ENCODE measurements at regions not wholly inside any gene's neighbourhood (a gene's known extent, or its start where the extent isn't known, plus 50 kb on each side); places are given as distances from the start of the nearest gene placed in this dataset.
"Not testable (repeated sequence)": the region's sequence is repeated elsewhere in the genome, so short reads cannot be mapped to it uniquely, and the experiment has no call there.

DNA sequence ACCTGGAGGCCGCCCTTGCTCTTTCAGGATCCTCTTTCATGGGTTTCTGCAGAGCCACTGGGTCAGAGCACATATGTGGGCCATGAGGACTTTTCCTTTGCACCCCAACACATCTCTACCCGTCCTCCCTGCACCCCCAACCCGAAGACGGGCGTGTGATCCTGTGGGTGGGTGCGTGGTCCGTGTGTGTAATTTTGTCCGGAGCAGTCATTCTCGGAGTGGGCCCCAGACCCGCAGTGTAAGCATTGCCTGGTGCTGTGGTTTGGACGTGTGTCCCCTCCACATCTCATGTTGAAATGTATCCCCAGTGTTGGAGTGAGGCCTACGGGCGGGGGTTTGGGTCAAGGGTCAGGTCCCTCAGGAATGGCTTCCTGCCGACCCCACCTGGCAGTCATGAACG lies 203.9 kb upstream of the ZNF469 start:
- H3K9ac ChIP-seq (ENCODE audit: low read length in 2 of 2); H3K27me3 ChIP-seq (ENCODE audit: control insufficient read depth in 1 of 2, insufficient read depth in 2 of 2, low read length in 2 of 2); H3K36me3 ChIP-seq (ENCODE audit: control insufficient read depth in 2 of 2, insufficient read depth in 2 of 2, low read length in 2 of 2); H3K4me3 ChIP-seq (ENCODE audit: low read length in 2 of 2); H3K27ac ChIP-seq (ENCODE audit: low read length); H3K4me1 ChIP-seq (ENCODE audit: control insufficient read depth, insufficient read depth, low read length); H3K9me3 ChIP-seq (ENCODE audit: control insufficient read depth in 2 of 2, low read length in 2 of 2): not testable (repeated sequence)

DNA sequence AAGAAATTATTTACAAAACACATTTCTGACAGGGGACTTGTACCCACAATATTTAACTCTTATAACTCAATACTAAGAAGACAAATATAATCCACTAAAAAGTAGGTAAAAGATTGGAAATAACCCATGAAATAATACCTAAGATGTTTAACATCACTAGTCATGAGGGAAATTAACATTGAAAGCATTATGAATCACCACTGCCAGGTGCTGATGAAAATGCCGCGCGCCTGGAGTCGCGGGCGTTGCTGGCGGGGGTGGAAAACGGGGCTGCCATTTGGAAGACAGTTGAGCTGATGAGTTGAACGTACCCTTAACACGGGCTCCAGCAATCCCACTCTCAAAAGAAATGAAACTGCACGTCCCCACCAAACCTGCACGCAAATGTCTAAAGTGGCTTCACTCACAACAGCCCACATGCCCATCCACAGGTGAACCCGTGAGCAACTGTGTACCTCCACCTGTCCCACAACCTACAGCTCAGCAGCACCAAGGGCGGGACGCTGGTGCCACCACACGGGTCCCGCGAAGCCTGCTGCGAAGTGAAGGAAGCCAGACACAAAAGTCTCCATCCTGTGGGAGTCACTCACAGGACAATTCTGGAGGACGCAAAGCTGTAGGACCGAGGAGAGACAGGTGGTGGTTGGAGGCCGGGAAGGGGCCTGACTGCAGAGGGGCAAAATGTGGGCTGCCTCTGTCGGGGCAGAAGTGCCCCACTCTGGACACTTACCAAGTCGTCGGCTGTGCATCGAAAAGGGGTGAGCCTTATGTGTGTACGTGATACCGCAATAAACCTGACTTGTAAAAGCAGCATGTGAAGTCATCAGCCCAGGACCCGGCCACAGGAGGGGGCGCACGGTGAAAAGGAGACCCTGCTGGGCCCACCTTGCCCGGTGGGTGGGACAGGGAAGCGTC lies 199.5 kb upstream of the ZNF469 start:
- not testable (repeated sequence) for H3K27ac ChIP-seq (ENCODE audit: low read length); H3K9me3 ChIP-seq (ENCODE audit: control insufficient read depth in 2 of 2, low read length in 2 of 2); H3K27me3 ChIP-seq (ENCODE audit: control insufficient read depth in 1 of 2, insufficient read depth in 2 of 2, low read length in 2 of 2)

DNA sequence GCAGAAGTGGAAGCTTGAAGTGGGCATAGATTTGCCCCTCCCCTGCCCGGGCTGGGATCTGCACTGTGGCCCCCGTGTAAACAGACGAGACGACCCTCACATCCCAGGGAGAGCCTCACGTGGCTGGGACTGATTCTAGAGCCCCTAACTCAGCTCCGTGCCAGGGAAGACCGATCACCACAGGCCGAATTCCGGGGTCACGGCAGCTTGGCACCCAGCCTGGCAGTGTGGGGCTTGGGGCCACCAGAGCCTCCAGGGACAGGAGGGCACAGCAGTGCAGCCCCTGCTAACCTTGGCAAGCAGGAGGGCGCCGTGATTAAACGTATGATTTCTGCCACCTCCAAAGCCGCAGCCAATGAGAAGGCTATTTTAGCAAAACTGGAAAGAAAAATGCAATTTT lies 198.7 kb upstream of the ZNF469 start:
- H3K9ac ChIP-seq (ENCODE audit: low read length in 2 of 2); H3K4me1 ChIP-seq (ENCODE audit: control insufficient read depth, insufficient read depth, low read length); H3K9me3 ChIP-seq (ENCODE audit: control insufficient read depth in 2 of 2, low read length in 2 of 2); H3K27me3 ChIP-seq (ENCODE audit: control insufficient read depth in 1 of 2, insufficient read depth in 2 of 2, low read length in 2 of 2); H3K27ac ChIP-seq (ENCODE audit: low read length); H3K4me3 ChIP-seq (ENCODE audit: low read length in 2 of 2); H3K36me3 ChIP-seq (ENCODE audit: control insufficient read depth in 2 of 2, insufficient read depth in 2 of 2, low read length in 2 of 2): not testable (repeated sequence)

More for the DNA sequence above, 199.5 kb upstream of the ZNF469 start:
- H3K4me1 ChIP-seq (ENCODE audit: control insufficient read depth, insufficient read depth, low read length); H3K4me3 ChIP-seq (ENCODE audit: low read length in 2 of 2); H3K36me3 ChIP-seq (ENCODE audit: control insufficient read depth in 2 of 2, insufficient read depth in 2 of 2, low read length in 2 of 2); H3K9ac ChIP-seq (ENCODE audit: low read length in 2 of 2): not testable (repeated sequence)

DNA sequence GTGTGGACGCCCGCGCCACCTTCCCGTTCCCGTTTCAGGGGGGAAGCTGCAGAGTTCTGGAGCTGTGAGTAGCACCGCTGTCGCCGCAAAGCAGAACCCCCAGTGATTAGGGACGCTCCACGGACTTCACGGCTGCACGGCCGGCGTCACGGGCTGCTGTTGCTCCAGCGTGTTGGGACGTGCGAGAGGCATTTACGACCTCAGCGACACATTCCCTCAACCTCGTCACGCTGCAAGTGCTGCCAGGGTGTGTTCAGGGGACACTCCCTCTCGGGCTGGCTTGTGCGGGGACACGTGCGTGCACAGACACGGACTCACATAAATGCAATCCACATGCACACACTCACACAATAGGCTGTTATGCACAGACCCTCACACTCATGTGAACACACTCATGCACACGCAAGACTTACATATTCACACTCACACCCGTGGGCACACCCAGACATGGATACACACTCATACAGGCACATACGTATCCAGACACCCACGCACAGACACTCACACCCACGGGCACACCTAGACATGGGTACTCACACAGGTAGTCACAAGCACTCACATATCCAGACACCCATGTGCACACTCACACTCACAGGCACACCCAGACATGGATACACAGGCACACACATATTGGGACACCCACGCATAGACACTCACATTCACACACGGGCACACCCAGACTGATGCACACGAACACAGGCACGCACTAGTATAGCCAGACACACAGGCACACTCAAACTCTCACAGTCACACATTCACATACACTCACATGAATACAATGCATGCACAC lies 198.0 kb upstream of the ZNF469 start:
- not testable (repeated sequence) for H3K27ac ChIP-seq (ENCODE audit: low read length); H3K27me3 ChIP-seq (ENCODE audit: control insufficient read depth in 1 of 2, insufficient read depth in 2 of 2, low read length in 2 of 2); H3K36me3 ChIP-seq (ENCODE audit: control insufficient read depth in 2 of 2, insufficient read depth in 2 of 2, low read length in 2 of 2); H3K4me1 ChIP-seq (ENCODE audit: control insufficient read depth, insufficient read depth, low read length); H3K4me3 ChIP-seq (ENCODE audit: low read length in 2 of 2); H3K9ac ChIP-seq (ENCODE audit: low read length in 2 of 2); H3K9me3 ChIP-seq (ENCODE audit: control insufficient read depth in 2 of 2, low read length in 2 of 2)

DNA sequence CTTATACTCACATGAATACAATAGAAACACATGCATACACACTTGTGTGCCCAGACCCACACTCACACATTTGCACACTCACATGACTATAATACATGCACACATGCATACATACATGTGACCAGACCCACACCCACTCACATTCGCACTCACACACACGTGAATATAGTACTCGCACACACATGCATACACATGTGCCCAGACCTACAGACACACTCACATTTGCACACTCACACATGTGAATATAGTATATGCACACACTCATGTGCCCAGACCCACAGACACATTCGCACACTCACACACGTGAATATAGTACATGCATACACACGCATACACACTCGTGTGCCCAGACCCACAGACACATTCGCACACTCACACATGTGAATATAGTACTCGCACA lies 197.4 kb upstream of the ZNF469 start:
- not testable (repeated sequence) for H3K9ac ChIP-seq (ENCODE audit: low read length in 2 of 2); H3K27me3 ChIP-seq (ENCODE audit: control insufficient read depth in 1 of 2, insufficient read depth in 2 of 2, low read length in 2 of 2); H3K4me3 ChIP-seq (ENCODE audit: low read length in 2 of 2); H3K9me3 ChIP-seq (ENCODE audit: control insufficient read depth in 2 of 2, low read length in 2 of 2); H3K4me1 ChIP-seq (ENCODE audit: control insufficient read depth, insufficient read depth, low read length); H3K36me3 ChIP-seq (ENCODE audit: control insufficient read depth in 2 of 2, insufficient read depth in 2 of 2, low read length in 2 of 2); H3K27ac ChIP-seq (ENCODE audit: low read length)

DNA sequence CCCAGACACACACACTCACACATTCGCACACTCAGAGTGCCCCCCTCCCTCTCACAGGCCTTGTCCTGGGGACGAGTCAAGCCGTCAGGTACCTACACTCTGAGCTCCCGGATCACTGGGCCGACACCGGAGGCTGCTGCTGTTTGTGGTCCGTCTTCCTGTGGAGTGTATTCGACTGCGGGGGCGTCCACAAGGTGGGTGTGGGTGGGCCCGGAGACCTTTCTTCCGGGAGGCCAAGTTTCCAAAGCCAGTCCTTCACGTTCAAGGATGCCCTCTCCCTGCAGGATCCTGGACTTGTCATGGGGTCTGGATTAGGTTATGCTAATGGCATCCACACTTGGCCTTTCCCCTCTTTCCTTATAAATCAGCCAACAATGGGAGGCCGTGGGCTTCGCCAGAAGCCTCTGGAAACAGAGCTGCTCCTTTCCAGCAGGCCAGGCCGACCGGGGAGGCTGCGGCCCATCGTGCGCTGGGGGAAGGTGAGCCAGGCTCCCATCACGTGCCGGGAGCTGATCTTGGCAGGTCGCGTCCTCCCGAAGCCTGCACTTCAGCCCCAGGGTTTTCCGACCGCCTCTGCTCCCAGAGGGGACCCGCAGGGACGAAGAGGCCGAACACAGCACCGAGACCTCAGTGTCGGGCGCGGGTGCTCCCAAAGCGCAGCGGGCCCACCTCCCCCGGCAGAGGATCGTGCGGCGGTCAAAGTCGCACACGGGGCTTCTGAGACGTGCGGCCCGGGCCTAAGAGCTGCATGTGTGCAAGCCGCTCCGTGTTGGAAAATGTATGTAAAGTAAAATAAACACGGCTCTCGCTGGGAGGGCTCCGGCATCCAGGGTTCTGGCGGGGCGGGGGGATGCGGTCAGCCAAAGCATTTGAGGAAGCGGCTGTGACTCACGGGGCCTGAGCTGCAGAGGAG lies 196.5 kb upstream of the ZNF469 start:
- H3K36me3 ChIP-seq (ENCODE audit: control insufficient read depth in 2 of 2, insufficient read depth in 2 of 2, low read length in 2 of 2); H3K9ac ChIP-seq (ENCODE audit: low read length in 2 of 2); H3K27me3 ChIP-seq (ENCODE audit: control insufficient read depth in 1 of 2, insufficient read depth in 2 of 2, low read length in 2 of 2); H3K4me3 ChIP-seq (ENCODE audit: low read length in 2 of 2); H3K4me1 ChIP-seq (ENCODE audit: control insufficient read depth, insufficient read depth, low read length); H3K9me3 ChIP-seq (ENCODE audit: control insufficient read depth in 2 of 2, low read length in 2 of 2); H3K27ac ChIP-seq (ENCODE audit: low read length): not testable (repeated sequence)

DNA sequence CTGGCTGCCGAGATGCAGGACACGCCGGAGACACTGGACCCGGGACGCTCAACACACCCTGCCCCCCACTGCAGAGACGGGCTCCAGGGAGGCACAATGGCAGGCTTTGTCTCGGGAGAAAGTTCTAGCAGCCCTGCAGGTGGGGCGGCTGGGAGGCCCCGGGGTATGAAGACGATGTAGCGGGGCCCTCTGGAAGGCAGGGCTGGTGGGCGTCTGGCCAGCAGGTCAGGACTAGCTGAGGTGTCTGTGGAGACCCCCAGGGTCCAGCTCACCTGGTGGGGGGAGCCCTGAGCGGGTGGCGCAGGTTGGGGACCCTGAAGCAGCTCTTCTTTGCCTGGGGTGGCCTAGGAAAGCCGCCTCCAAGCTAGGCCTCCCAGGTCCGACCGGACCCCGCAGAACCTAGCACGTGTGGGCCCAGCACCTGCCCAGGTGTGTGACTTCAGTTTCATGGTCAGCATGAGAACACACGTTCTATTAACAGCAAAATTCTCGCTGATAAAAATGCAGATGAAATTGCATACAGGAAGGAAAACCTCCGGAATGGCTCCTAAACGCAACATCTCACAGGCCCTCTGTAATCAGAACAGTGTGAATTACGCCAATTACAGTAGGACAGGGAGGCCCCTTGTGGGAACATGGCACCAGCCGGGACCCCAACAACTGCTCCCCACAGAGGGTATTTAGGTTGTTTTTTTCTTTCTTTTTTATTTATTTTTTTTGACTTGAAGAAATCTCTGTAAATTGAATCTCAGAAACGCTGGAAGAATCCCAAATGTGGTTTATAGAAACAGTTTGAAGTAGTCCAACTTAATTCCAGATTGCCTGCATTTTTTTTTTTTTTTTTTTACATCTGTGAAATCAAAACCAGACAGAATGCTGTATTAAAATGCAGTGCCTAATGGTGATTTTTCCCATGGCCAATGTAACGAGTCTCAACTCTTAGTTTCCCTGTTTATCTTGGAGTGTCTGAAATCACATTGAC lies 195.6 kb upstream of the ZNF469 start:
- not testable (repeated sequence) for H3K36me3 ChIP-seq (ENCODE audit: control insufficient read depth in 2 of 2, insufficient read depth in 2 of 2, low read length in 2 of 2); H3K9ac ChIP-seq (ENCODE audit: low read length in 2 of 2); H3K4me1 ChIP-seq (ENCODE audit: control insufficient read depth, insufficient read depth, low read length); H3K27me3 ChIP-seq (ENCODE audit: control insufficient read depth in 1 of 2, insufficient read depth in 2 of 2, low read length in 2 of 2); H3K27ac ChIP-seq (ENCODE audit: low read length); H3K4me3 ChIP-seq (ENCODE audit: low read length in 2 of 2); H3K9me3 ChIP-seq (ENCODE audit: control insufficient read depth in 2 of 2, low read length in 2 of 2)

DNA sequence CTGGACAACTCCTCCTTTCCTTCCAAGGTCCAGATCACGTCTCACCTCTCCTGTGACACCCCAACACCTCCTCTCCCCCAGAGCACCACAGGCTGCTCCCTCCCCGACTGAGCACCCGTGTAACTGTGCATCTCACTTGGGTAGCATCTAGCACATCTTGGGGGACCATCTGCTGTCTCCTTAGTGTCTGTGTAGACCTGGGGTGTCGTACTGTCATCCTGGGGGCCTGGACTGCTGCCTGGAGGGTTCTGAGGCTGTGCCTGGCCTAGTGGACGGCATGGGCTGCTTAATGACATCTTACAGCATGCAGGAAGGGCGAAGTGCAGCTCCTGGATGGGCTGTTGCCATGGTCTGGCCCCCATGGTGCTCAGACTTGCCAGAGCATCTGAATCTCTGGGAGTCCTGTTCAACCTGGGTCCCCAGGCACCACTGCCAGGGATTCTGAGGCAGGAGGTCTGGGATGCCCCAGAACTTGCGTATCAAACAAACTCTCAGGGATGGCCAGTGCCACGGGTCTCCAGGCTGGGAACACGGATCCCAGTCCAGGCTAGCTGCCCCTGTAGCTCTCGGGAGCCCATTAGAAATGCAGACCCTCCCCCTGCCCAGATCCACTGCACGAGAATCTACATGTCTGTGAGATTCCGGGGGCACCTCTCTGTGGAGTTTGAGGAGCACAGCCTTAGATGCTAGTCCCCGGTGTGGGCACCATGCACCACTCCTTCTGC lies 194.4 kb upstream of the ZNF469 start:
- H3K9me3 ChIP-seq (ENCODE audit: control insufficient read depth in 2 of 2, low read length in 2 of 2); H3K27ac ChIP-seq (ENCODE audit: low read length); H3K4me3 ChIP-seq (ENCODE audit: low read length in 2 of 2); H3K9ac ChIP-seq (ENCODE audit: low read length in 2 of 2); H3K36me3 ChIP-seq (ENCODE audit: control insufficient read depth in 2 of 2, insufficient read depth in 2 of 2, low read length in 2 of 2); H3K27me3 ChIP-seq (ENCODE audit: control insufficient read depth in 1 of 2, insufficient read depth in 2 of 2, low read length in 2 of 2); H3K4me1 ChIP-seq (ENCODE audit: control insufficient read depth, insufficient read depth, low read length): not testable (repeated sequence)

DNA sequence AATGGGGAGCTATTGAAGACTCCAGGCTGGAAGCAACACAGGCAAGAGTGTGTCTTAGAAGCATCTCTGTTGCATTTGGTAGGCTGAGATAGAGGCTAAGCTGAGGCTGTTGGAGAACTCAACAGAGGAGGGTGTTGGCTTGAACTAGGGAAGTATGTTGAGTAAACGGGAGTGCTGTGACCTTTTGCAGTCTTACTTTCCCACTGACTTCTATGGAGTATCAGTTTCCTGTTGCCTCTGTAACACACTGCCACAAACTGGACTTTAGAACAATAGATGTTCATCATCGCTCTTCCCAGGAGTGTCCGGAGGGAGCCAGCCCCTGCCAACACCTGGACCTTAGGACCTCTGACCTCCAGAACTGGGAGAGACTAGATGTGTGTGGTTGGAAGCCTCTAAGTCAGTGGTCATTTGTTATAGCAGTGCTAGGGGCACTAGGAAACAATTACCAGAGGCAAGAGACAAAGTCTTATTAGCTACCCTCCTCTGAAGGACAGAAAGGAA lies 192.1 kb upstream of the ZNF469 start:
- H3K36me3 ChIP-seq (ENCODE audit: control insufficient read depth in 2 of 2, insufficient read depth in 2 of 2, low read length in 2 of 2); H3K27me3 ChIP-seq (ENCODE audit: control insufficient read depth in 1 of 2, insufficient read depth in 2 of 2, low read length in 2 of 2); H3K4me1 ChIP-seq (ENCODE audit: control insufficient read depth, insufficient read depth, low read length); H3K9me3 ChIP-seq (ENCODE audit: control insufficient read depth in 2 of 2, low read length in 2 of 2); H3K4me3 ChIP-seq (ENCODE audit: low read length in 2 of 2); H3K9ac ChIP-seq (ENCODE audit: low read length in 2 of 2); H3K27ac ChIP-seq (ENCODE audit: low read length): not testable (repeated sequence)

Measured in stomach smooth muscle (tissue), 2 donors.